ENCODE measurements at regions not wholly inside any gene's neighbourhood (a gene's known extent, or its start where the extent isn't known, plus 50 kb on each side); places are given as distances from the start of the nearest gene placed in this dataset.

- TF ChIP-seq POLR2AphosphoS5 (IDR thresholded peaks at IDR 0.05), result no peak
- TF ChIP-seq, protein P1, sequence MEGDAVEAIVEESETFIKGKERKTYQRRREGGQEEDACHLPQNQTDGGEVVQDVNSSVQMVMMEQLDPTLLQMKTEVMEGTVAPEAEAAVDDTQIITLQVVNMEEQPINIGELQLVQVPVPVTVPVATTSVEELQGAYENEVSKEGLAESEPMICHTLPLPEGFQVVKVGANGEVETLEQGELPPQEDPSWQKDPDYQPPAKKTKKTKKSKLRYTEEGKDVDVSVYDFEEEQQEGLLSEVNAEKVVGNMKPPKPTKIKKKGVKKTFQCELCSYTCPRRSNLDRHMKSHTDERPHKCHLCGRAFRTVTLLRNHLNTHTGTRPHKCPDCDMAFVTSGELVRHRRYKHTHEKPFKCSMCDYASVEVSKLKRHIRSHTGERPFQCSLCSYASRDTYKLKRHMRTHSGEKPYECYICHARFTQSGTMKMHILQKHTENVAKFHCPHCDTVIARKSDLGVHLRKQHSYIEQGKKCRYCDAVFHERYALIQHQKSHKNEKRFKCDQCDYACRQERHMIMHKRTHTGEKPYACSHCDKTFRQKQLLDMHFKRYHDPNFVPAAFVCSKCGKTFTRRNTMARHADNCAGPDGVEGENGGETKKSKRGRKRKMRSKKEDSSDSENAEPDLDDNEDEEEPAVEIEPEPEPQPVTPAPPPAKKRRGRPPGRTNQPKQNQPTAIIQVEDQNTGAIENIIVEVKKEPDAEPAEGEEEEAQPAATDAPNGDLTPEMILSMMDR (IDR thresholded peaks at IDR 0.05), result no peak
- no peak for TF ChIP-seq EP300 (IDR thresholded peaks at IDR 0.05)
- no peak for TF ChIP-seq POLR2A (IDR thresholded peaks at IDR 0.05)
These were observed 231.8 kb downstream of the KCNE4 start for GRCh38 chr2:223283771-223284170.
